RWPE1 (cell line): ENCODE measurements at regions not wholly inside any gene's neighbourhood (a gene's known extent, or its start where the extent isn't known, plus 50 kb on each side); places are given as distances from the start of the nearest gene placed in this dataset.

Source experiments
- CTCF ChIA-PET: fragments of 350-600 bp; sonication (Branson Sonifier 250); formaldehyde crosslinking; extraction: SDS; loops from one replicate; lab custom pipeline; 2021; lab: Yijun Ruan, JAX
- POLR2A ChIA-PET: fragments of 400-600 bp; formaldehyde crosslinking; extraction: SDS; loops from one replicate; lab custom pipeline; 2020; ENCODE audit warnings: antibody characterized with exemption; ENCODE audit not compliant: low non-redundant PET; lab: Yijun Ruan, JAX
- DNase-seq: peaks from one replicate; pipeline ENCODE4 v3.0.0; 2012; ENCODE audit warnings: low spot score
- H3K27ac ChIP-seq: fragments of 450-650 bp; 2 replicates; pipeline ENCODE4 v1.5.1; 2017
- CTCF ChIP-seq: fragments of 450-650 bp; conservative IDR thresholded peaks from 2 replicates; pipeline ENCODE4 v1.5.1; 2017; ENCODE audit warnings: low read depth, mild to moderate bottlenecking

GRCh38 chr15:31163769-31164572 lies 62.4 kb upstream of the TRPM1 start:
- DNase-seq = peak; percentile 77
- H3K27ac ChIP-seq = peak overlapping the region; percentile 87
- POLR2A ChIA-PET = no interaction called here
- TF ChIP-seq CTCF = no peak
- CTCF ChIA-PET = no interaction called here

- DNase-seq = no peak
- POLR2A ChIA-PET = no interaction called here
- CTCF ChIA-PET = no interaction called here
- no peak for TF ChIP-seq CTCF
- H3K27ac ChIP-seq = peak overlapping the region; percentile 64
Measured at GRCh38 chr15:31164573-31164912, 63.0 kb upstream of the TRPM1 start.

- CTCF ChIA-PET = interaction anchor here (0.9 kb wide), 1 partner anchor 40 kb away, joined by 4 read pairs; no protein-coding TSS in a partner anchor
- H3K27ac ChIP-seq = no peak overlapping the region
- POLR2A ChIA-PET = no interaction called here
- DNase-seq = no peak
- no peak for TF ChIP-seq CTCF
Measured at GRCh38 chr15:31169558-31169957, 68.0 kb upstream of the TRPM1 start.

- no peak overlapping the region for H3K27ac ChIP-seq
- ChIA-PET POLR2A (no interaction called here), CTCF (no interaction called here)
- DNase-seq = no peak
- TF ChIP-seq CTCF = no peak
Measured at GRCh38 chr15:31171731-31172130, 70.2 kb upstream of the TRPM1 start.

- H3K27ac ChIP-seq = no peak overlapping the region
- DNase-seq = no peak
- POLR2A ChIA-PET = no interaction called here
- no peak for TF ChIP-seq CTCF
- CTCF ChIA-PET = interaction anchor here (0.5 kb wide), 1 partner anchor 28 kb away, joined by 3 read pairs; no protein-coding TSS in a partner anchor
Measured at GRCh38 chr15:31172606-31173005, 71.1 kb upstream of the TRPM1 start.

- ChIA-PET POLR2A (no interaction called here), CTCF (no interaction called here)
- H3K27ac ChIP-seq = no peak overlapping the region
- TF ChIP-seq CTCF = no peak
- DNase-seq = no peak
Measured at GRCh38 chr15:31173790-31174450, 72.4 kb upstream of the TRPM1 start.
